GM12891 (cell line): ENCODE measurements at regions not wholly inside any gene's neighbourhood (a gene's known extent, or its start where the extent isn't known, plus 50 kb on each side); places are given as distances from the start of the nearest gene placed in this dataset.

Experiments used
- POLR2A ChIP-seq: IDR thresholded peaks from 2 replicates; pipeline ENCODE4 v1.6.1; 2011; ENCODE audit warnings: low read depth, low read length, control low read depth
- TAF1 ChIP-seq: IDR thresholded peaks from 2 replicates; pipeline ENCODE4 v1.6.1; 2011; ENCODE audit warnings: low read depth, low read length, control low read depth

- TF ChIP-seq POLR2A, result no peak
- no peak for TF ChIP-seq TAF1
Observed at GRCh38 chr3:95905182-95905581, 909.2 kb upstream of the EPHA6 start.
